ELR (cell line): ENCODE measurements at regions not wholly inside any gene's neighbourhood (a gene's known extent, or its start where the extent isn't known, plus 50 kb on each side); places are given as distances from the start of the nearest gene placed in this dataset.

Source experiments
- DNase-seq: peaks from one replicate; pipeline ENCODE4 v3.0.0-alpha.2; 2015; ENCODE audit warnings: low read depth

GRCh38 chr9:127553793-127554192 lies 58.3 kb upstream of the STXBP1 start:
- DNase-seq, result no peak

GRCh38 chr9:127554966-127555839 lies 56.9 kb upstream of the STXBP1 start:
- DNase-seq, result no peak

- DNase-seq, result peak; percentile 99
Observed at GRCh38 chr9:127555840-127556820, 55.9 kb upstream of the STXBP1 start.

- DNase-seq, result no peak
Observed at GRCh38 chr9:127556871-127557270, 55.2 kb upstream of the STXBP1 start.

- DNase-seq, result peak; percentile 78
Observed at GRCh38 chr9:127557466-127557869, 54.6 kb upstream of the STXBP1 start.

- no peak for DNase-seq
Observed at GRCh38 chr9:127557998-127558546, 54.0 kb upstream of the STXBP1 start.

- DNase-seq, result peak; percentile 58
Observed at GRCh38 chr9:127558581-127559246, 53.4 kb upstream of the STXBP1 start.

GRCh38 chr9:127559247-127559680 lies 52.8 kb upstream of the STXBP1 start:
- no peak for DNase-seq

GRCh38 chr9:127561491-127562278 lies 50.4 kb upstream of the STXBP1 start:
- DNase-seq, result peak; percentile 100
